EH (cell line): ENCODE measurements at regions not wholly inside any gene's neighbourhood (a gene's known extent, or its start where the extent isn't known, plus 50 kb on each side); places are given as distances from the start of the nearest gene placed in this dataset.

Experiments
- DNase-seq: peaks from one replicate; pipeline ENCODE4 v3.0.0-alpha.2; 2015; ENCODE audit warnings: low read depth

DNA sequence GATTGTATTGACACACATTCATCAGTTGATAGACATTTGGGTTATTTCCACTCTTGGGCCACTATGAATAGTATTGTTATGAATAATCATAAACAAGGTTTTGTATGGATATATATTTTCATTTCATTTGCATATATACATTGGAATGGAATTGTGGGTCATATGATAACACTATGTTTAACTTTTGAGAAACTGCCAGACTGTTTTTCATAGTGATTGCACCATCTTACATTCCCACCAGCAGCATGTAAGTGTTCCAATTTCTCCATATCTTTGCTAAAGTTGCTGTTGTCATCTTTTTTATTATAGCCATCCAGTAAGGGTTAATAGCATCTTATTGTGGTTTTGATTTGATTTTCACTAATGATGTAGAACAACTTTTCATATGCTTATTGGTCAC lies 198.5 kb upstream of the PPFIA2 start:
- no peak for DNase-seq

DNA sequence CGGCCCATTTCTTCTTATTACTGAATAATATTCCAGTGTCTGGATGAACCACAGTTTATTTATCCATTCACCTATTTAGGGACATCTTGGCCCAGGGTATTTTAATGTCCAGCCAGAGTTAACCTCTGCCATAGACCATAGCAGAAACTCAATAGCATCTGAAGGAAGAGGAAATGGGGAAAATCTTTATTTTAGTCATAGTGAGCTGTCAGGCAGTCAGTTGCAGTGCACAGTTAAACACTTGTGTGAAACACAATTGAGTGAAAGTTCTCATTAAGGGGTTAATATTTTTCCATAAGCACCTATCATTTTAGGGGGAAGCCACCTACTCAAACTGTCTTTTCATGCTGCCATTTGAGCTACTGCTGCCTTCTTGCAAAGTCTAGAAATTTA lies 197.3 kb upstream of the PPFIA2 start:
- no peak for DNase-seq

DNA sequence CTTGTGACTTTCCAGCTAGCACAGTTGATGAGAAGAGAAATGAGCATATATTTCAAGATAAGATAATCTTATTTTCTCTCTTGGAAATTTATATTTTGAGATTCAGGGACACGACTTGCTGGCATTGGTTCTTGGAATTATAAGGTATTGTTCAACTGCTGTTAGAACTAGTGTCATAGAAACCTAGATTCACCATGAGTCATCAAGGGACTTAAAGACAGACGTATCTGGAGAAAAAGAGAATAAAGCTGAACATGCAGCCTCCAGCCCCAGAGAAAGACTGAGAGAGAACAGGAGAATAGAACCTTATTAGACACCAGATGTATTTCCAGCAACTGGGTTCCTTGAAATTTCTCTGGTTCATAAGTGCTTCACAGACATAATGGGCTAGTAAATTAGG lies 194.4 kb upstream of the PPFIA2 start:
- DNase-seq, result no peak

DNA sequence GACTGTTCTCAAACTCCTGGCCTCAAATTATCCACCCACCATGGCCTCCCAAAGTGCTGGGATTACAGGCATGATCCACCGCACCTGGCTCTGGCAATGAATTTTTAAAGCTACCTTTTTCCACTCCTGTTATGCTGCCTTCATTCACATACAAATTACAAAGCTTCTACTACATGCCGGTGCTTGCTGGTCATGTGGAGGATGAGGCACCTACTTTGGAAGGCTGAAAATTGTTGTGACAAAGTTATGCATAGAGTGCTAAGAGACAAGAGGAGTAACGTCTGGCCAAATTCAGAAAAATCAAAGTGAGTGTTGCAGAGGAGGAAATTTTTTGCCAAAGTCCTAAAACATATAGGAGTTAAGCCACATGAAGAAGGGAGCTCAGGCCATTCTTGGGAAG lies 191.7 kb upstream of the PPFIA2 start:
- DNase-seq, result no peak

DNA sequence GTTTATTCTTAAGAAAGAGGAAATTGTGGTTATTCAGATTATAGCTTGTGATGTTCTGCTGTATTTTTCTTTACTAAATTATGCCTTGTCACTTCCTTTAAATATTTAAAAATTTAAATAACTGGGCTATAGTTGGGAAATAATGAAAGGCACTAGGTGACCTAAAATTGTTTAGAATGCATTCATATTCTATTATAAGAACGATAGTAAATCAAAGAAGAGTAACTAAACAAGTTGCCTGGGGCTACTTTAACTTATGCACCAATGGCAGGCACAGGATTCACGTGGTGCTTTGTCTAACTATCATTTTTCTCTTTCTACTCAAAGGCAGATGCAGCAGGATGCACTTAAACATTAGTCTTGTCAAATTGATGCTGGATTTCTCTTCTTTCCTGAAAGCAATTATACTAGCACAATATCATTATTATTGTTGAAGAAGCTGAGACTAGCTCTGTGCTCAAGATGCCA lies 190.7 kb upstream of the PPFIA2 start:
- DNase-seq, result no peak

DNA sequence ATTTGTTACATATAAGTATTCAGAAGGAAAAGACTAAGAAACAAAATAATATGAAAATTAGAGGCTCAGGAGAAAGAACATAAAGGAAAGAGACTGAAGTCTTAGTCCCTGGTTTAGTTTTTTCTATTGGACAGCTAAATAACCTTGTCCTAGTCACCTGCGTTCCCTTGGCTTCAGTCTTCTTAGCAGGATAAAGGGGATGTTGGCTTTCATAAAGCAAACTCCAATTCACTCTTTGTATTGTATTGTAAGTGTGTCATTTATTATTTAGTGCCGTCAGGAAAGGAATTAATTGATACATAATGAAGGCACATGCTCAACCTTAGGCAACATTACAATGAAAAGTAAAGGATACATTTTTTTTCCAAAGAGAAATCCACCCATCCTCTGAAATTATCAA lies 190.3 kb upstream of the PPFIA2 start:
- DNase-seq, result no peak

DNA sequence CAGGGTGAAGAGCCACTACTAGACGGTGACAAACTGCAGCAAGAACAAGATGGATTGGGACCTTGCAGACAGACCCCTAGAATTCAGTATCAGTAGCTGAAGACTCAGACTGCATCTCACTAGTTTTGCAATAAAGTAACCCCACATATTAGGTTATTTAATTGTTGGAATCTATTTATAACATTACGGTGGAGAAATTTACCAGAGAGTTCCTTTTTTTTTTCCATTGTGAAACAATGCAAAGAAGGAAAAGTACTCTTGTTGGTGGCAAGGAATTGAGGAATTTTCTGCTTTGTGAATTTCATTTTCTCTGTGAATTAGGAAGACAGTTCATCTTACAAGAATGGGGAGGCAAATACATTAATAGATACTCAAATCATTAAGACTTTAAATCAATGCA lies 185.7 kb upstream of the PPFIA2 start:
- no peak for DNase-seq

DNA sequence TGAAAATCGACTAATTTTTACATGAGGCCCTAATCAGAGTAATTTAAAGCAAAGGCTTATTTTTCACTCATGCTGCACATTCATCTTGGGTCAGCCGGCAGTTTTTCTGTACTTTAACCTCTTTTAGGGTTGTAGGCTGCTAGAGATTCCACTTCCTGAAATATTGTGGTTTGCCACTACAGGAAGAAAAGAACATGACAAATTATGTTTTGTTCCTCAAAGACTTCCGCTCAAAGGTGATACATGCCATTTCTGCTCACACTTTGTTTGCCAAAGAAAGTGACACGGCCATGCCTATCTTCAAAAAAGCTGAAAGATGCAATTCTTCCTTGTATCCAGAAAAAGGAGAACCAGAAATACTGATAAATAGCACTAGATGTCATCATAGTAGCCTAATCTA lies 183.4 kb upstream of the PPFIA2 start:
- no peak for DNase-seq

DNA sequence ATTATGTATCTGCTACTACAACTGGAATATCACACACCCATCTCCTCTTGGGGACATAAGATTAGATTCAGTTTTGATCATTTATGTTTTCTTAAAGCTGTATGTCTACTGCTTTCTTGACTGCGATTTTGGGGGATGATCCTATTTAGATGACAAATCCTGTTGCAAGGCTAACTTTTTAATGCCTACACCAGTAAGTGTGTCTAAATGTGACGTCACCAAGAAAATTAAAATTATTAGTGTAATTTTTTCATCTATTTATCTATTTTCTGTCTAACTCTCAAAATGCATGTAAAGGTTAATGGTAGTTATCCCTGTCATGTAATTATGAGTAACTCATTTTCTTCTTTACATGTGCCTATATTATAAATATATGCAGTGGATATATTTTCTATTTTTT lies 170.9 kb upstream of the PPFIA2 start:
- DNase-seq, result no peak

DNA sequence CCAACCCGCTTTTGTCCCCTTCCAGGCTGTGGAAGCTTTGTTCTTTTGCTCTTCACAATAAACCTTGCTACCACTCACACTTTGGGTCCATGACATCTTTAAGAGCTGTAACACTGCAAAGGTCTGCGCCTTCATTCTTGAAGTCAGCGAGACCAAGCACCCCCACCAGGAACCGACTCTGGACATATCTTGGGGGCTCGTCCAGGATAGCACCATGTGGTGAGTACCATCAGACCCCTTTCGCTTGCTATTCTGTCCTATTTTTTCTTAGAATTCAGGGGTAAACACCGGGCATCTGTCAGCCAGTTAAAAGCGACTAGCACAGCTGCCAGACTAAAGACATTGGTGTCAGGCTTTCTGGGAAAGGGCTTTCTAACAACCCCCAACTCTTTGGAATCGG lies 137.6 kb upstream of the PPFIA2 start:
- no peak for DNase-seq

DNA sequence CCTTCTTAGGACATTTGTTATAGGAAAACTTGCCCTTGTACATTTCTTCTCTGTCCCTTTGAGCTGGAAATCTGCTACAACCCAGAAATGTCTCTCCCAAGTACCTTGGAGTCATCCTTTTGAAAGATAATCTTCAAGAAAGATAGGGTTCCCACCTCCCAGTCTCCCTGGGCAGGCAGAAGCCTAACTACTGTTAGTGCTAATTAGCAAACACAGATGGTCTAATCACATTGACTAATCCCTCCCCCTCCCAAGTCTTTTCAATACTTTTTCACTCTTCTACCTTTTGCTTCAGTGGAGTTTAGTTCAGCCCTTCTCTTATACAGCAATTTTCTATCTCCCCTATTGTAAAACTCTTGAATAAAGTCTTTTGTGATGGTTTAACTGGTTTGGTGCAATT lies 129.8 kb upstream of the PPFIA2 start:
- DNase-seq, result no peak

DNA sequence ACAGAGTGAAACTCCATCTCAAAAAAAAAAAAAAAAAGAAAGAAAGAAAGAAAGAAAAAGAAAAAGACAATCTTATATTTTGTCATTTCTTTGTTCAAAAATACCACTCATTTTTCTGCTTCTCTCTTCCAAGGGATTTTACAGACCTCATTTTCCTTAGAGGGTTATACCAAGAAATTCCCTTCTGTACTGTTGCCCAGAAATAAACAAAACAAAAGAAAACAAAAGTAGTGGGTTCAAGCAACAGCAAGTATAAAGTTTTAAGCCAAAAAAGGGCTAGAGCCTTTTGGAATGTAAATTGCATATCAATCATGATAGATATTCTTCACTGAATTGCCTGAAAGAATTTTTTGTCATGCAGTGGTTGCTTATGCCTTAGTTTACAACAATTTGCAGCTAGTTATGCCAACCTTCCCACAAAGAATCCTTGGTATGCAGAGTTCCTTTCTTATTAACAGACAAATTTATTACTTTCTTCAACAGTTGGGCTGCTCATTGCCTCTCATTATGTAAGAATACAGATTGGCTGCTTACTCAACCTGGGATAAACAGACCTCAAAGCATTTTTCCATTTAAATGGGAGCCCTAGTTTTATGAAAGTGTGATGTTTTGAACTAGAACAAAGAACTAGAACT lies 129.1 kb upstream of the PPFIA2 start:
- no peak for DNase-seq

DNA sequence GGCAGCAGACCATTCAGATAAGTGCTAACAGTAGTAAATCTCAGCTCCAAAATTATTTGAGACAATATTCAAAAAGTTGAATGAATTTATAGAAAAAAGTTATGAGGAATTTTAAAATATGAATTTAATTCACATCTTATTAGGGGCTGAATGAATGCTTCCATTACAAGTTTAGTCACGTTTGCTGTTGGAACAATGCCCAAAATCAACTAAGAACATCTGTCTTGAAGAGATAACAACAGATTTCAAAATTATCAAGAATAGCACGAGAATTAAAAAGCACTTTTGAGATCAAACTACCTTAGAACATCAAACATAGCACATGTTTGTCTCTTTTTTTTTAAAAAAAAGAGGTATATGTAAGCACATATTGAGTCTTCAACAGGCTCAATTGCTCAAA lies 115.4 kb upstream of the PPFIA2 start:
- no peak for DNase-seq

DNA sequence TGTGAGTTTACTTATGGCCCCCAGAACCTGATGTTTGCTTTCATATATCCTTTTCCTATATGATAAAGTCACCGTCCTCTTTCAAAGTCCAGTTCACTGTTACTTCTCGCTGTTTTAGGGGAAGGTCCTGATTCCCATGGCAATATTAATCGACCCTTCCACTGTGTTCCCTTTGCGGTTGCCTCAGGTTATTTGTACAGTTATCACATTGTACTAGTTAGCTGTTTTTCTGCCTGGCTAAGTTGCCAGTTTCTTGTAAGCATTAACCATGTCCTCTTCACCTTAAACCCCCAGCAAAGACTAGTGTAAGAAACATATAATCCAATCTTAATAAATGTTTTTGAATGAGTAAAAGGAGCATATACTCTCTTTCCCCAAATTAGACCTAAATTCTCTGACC lies 115.0 kb upstream of the PPFIA2 start:
- no peak for DNase-seq

DNA sequence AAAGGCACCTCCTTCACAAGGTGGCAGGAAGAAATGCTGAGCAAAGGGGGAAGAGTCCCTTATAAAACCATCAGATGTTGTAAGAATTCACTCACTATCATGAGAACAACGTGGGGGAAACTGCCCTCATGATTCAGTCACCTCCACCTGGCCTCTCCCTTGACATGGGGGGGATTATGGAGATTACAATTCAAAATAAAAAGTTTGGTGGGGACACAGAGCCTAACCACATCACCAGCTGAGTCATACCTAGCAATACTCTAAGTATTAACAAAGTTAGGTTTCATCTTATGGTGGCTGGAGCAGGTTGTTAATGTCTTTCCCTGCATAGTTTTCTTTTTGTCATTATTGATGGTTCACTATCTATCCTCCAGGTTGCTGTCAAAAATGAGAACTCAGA lies 113.2 kb upstream of the PPFIA2 start:
- no peak for DNase-seq

DNA sequence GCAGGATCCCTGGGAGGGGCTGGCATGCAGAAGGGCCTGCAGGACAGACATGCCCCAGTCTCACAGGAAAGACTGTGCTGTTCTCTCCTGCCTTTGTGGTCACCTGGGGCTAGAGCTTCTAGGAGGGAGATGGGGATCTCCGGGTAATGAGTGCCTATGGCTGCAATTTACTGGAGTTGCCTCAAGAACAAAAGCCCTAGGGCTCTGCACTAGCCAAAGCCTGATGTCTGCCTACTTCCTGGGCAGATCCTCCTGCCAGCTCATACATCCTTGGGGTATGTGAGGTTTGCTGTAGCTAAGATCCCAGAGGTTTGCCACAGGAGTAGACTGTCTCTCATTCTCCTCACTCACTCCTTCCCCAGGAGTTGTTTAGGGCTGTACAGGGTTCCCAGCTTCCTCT lies 106.9 kb upstream of the PPFIA2 start:
- DNase-seq, result no peak

DNA sequence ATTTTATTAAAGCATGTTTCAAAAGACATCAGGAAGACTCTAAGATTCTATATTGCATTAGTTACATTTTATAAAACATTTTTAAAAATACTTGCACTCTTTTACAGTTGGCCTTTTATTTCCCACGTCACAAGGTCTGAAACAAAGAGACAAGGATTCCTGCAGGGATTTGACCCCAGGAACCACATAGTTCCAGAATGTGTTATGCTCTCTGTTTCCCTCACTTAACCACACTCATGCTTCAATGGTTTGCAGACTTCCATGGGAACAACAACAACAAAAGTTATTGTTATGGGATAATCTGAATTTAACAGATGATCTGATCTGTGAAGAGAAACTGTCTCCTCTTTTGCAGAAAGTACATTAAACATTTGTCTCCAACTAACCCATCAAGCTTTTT lies 104.3 kb upstream of the PPFIA2 start:
- no peak for DNase-seq

DNA sequence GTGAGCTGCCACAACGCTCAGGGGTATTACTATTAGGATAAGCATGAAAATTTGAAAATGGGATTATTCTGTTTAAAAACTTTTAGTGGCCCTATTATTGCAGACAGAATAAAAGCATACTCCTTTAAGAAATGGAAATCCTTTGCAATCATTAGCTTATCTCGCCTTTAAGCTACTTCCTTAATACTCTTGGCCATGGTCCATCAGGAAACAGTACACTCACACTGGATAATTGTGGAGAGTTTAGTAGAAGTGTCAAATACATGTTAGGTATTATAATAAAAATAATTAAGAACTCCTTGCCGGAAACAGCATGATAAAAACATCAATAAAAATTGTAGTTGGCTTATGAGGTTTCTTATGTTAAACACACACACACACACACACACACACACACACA lies 100.4 kb upstream of the PPFIA2 start:
- DNase-seq, result no peak

DNA sequence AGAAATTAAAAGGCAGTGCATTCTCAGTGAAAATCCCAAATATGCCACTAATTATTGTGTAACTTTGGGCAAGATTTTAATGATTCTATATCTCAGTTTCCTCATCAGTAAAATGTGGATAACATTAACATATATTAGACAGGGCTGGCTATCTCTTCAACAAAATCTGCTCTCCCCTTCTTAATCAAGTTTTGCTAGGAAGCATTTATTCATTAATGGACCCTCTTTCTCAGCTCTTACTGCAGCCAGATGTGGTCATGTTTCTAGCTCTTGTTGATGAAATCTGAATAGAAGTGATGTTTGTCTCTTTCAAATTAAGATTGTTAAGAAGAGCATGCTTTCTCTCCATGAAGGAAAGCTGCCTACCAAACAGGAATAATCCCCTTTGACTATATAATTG lies 84.4 kb upstream of the PPFIA2 start:
- DNase-seq, result no peak

DNA sequence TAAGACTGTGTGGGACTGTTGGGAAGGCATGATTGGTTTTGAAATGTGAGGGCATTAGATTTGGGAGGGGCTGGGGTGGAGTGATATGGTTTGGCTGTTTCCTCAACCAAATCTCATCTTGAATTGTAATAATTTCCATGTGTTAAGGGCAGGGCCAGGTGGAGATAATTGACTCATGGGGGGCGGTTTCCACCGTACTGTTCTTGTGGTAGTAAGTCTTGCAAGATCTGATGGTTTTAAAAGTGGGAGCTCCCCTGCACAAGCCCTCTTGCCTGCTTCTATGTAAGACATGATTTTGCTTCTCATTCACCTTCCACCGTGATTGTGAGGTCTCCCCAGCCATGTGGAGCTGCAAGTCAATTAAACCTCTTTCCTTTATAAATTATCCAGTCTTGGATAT lies 76.6 kb upstream of the PPFIA2 start:
- no peak for DNase-seq

DNA sequence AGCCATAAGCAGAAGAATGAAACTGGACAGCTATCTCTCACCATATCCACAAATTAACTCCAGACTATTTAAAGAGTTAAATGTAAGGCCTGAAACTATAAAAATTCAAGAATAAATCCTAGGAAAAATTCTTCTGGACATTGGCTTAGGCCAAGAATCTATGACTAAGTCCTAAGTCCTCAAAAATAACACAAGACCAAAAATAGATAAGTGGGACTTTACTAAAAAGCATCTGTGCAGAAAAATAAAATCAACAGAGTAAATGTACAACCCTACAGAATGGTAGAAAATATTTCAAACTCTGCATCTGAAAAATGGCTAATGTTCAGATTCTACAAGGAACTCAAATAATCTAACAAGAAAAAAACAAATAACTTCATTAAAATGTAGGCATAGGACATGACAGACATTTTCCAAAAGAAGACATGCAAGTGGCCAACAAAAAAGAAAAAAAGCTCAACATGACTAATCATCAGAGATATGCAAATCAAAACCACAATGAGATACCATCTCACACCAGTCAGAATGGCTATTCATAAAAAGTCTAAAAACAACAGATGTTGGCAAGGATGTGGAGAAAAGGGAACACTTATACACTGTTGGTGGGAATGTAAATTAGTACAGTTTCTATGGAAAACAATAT lies 61.0 kb upstream of the PPFIA2 start:
- no peak for DNase-seq

DNA sequence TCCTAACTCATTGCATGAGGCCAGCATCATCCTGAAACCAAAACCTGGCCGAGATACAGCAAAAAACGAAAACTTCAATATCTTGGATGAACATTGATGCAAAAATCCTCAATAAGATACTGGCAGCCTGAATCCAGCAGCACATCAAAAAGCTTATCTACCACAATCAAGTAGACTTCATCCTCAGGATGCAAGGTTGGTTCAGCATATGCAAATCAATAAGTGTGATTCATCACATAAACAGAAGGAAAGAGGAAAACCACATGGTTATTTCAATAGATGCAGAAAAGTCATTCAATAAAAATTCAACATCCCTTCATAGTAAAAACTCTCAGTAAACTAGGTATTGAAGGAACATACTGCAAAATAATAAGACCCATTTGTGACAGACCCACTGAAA lies 56.5 kb upstream of the PPFIA2 start:
- no peak for DNase-seq

DNA sequence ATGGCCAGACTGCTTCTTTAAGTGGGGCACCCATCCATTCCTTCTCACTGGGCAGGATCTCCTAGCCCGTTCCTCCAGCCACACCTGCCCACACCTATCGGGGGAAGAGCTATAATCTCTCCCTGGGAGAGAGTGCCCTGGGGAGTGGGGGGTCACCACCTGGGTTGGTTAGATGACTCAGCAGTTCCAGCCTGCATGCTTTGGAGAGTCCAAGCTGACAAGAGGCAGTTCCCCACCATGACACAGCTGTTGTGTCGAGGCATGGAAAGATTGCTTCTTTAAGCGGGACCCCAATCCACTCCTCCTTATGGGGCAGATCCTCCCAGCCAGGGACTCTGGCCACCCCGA lies 52.6 kb upstream of the PPFIA2 start:
- DNase-seq, result no peak

DNA sequence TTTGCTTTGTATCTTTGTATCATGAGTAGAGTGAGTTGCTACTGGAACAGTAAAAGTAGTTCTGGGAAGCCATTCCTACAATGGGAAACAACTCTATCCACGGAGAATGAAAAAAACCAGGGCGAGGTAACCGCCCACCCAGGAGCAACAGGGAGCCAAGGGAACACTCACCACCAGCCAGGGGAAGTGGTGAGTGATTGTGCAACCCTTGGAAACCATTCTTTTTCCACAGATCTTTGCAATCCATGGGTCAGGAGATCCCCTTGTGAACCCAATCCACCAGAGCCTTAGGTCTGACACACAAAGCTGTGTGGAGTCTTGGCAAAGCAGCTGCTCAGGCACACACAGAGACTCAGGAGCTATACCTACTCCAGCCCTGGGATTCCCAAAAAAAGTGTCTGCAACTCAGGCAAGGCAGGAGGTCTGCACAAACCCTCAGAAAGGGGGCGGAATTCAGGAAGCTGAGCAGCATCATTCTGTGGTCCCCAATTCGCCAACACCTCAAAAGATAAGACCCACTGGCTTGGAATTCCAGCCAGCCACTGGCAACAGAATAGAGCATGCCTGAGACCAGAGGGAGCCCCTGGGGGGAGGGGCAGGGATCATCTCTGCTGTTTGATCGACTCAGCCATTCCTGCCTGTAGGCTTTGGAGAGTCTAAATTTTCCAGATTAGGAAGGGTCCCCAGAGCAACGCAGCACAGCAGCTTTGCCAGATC lies 52.1 kb upstream of the PPFIA2 start:
- no peak for DNase-seq
